GM12864 (cell line): ENCODE measurements at regions not wholly inside any gene's neighbourhood (a gene's known extent, or its start where the extent isn't known, plus 50 kb on each side); places are given as distances from the start of the nearest gene placed in this dataset.

Experiments
- DNase-seq: peaks from one replicate; pipeline ENCODE4 v3.0.0-alpha.2; 2011; ENCODE audit warnings: low read depth
- H3K4me3 ChIP-seq: 2 replicates; pipeline ENCODE4 v1.5.1; 2011; ENCODE audit warnings: mild to moderate bottlenecking, low read depth, low read length, control low read depth
- TF ChIP-seq, protein P1 (sequence below): IDR thresholded peaks from 2 replicates; pipeline ENCODE4 v1.5.1; 2011; ENCODE audit warnings: low read depth, mild to moderate bottlenecking, moderate library complexity, low read length, control low read depth, inconsistent platforms; ENCODE audit errors: missing control alignments

DNA sequence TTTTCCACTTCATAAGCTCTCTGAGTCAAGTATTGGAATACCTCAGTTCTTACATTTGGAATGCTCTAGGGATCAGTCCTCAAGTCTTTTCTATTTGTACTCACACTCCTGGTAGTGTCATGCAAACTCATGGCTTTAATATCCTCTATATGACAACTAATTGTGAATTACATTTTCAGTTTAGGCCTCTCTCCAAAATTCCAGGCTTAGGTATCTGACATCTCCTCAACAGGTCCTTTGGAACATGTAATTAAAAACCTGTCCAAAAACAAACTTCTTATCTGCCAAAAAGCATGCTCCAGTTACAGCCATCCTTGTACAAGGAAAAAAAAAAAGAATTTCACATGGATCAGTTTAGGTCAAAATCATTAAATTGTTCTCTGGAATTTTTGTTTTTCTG, 1336.2 kb upstream of the NRXN1 start:
- DNase-seq, result no peak
- TF ChIP-seq, protein P1, sequence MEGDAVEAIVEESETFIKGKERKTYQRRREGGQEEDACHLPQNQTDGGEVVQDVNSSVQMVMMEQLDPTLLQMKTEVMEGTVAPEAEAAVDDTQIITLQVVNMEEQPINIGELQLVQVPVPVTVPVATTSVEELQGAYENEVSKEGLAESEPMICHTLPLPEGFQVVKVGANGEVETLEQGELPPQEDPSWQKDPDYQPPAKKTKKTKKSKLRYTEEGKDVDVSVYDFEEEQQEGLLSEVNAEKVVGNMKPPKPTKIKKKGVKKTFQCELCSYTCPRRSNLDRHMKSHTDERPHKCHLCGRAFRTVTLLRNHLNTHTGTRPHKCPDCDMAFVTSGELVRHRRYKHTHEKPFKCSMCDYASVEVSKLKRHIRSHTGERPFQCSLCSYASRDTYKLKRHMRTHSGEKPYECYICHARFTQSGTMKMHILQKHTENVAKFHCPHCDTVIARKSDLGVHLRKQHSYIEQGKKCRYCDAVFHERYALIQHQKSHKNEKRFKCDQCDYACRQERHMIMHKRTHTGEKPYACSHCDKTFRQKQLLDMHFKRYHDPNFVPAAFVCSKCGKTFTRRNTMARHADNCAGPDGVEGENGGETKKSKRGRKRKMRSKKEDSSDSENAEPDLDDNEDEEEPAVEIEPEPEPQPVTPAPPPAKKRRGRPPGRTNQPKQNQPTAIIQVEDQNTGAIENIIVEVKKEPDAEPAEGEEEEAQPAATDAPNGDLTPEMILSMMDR, result no peak
- no peak overlapping the region for H3K4me3 ChIP-seq

DNA sequence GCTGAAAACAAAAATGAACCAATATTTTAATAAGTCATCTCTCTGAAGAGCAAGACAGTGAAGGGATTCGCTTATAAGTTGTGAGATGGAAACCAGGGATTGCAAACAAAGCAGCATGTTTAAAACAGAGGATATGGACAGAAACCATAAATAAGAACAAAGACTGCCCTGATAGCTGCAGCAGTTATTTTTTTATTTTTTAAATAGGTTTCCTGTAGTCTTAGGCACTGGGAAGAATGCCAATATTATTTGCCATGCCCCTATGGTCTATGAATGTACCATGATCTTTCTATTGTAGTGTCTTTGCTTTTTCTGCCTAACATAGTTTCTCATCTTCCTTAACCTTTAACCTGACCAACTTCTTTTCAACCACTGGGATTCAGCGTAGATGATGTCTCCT, 1334.0 kb upstream of the NRXN1 start:
- TF ChIP-seq, protein P1, result no peak
- no peak for DNase-seq
- H3K4me3 ChIP-seq, result no peak overlapping the region

DNA sequence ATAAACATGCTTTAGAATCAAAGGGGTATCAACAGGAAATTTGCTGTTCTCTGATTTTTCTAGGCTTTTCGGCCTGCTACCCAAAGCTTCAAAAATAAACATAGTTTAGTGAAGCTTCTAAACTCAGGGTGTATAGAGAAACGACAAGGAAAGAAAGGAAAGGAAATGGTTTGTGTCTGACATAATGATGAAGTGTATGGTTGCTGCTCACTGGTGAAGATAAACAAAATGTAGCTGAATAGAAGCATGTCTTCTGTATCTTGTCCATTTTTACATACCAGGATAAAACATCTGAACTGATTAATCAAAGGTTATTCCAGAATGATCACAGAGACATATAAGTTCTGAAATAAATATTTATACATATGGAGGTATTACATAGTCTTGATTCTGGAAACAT, 1324.6 kb upstream of the NRXN1 start:
- no peak for DNase-seq
- H3K4me3 ChIP-seq, result no peak overlapping the region
- TF ChIP-seq, protein P1, result no peak

DNA sequence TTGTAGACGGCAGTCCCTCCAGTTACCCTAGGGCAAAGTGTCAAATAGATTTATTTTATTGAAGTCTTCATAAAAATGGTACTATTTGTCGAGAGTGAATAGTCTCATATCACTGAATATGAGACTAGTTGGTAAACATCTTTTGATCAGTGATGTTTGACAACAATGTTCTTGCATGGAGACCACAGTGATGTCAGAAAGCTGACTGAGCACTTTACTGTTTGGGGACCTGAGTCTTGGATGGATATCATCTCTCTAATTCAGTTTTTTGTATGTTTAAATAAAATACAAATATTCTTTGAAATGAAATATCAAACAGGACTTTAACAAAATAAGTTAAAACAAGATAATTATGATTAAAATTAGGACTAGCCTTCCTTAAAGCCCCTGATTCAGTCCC, 1315.4 kb upstream of the NRXN1 start:
- no peak for DNase-seq
- TF ChIP-seq, protein P1, result no peak
- no peak overlapping the region for H3K4me3 ChIP-seq

DNA sequence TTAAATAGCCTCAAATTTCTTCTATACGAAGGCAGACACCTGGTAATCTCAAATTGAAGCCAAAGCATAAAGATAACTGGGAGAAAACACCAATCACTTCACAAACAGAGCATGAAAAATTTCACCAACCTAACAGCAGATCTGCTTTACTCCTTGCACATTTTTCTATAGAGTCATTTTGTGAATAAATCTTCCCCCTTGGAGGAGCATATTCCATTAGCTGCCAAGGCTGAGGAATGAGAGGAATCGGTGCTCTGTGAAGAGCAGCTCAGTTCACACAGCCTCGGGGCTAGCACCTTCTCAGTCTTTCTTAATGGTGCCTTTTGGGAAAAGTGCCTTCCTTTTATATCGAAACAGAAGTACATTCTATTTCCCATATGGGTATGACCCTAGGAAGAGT, 1313.7 kb upstream of the NRXN1 start:
- TF ChIP-seq, protein P1, result no peak
- no peak for DNase-seq
- H3K4me3 ChIP-seq, result no peak overlapping the region

DNA sequence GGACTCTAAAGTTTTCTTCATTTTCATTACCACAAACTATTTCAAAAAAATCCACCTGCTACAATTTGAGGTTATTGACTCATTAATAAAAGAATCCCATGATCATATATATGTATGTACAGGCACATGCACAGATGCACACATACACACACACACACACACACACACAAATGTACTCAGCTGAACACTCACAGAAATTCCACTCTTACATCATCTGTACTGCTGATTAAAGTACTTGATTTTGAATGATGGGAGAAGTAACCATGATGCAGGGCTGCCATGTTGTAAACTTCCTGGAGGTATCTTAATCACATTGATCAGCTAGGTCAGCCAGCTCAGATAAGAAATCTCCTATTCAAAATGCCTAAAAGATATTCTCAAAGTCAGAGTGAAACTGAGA, 1313.2 kb upstream of the NRXN1 start:
- H3K4me3 ChIP-seq, result no peak overlapping the region
- no peak for DNase-seq
- TF ChIP-seq, protein P1, result no peak

DNA sequence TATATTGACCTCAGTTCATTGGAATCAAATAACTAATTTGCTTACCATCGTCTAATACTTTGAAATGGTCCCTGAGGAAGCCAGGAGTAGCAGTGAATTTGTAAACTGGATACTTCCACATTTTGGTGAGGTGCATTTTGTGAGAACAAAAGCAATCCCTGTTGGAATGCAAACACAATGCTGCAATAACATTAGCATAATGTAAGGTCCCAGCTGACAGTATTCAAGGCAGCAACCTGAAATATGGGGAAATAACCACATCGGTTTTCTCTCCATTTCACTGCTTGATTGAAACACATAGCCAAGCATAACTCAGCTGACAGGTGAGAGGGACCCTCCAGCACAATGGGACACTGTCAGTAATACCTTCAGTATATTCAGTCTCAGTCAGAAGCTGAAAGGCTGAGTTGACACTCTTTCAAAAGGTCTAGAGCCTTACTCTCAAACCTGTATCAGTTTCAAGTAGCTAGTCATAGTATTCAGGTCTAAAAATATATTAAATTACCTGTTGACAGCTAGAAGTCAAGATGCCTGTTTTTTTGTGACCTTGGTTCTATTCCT, 1311.9 kb upstream of the NRXN1 start:
- no peak overlapping the region for H3K4me3 ChIP-seq
- TF ChIP-seq, protein P1, result no peak
- no peak for DNase-seq
